ENCODE measurements at regions not wholly inside any gene's neighbourhood (a gene's known extent, or its start where the extent isn't known, plus 50 kb on each side); places are given as distances from the start of the nearest gene placed in this dataset.

DNA sequence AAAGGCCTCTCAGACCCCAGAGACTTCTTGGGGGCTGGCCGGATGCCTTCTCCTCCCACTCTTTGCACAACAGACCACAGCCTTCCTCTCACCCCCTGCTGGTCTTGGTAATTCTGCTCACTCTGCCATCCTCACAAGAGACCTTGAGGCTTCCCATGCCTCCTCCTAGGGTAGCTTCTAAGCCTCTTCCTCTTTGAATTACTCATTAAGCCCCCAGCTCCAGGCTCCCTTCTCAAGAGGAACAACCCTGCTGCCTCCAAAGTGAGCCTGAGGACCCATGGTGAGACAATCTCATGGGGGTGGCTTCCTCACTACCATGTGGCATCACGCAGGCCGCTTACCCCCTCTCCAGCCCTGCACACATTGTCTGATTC lies 184.6 kb upstream of the SYT13 start:
- no peak for DNase-seq

DNA sequence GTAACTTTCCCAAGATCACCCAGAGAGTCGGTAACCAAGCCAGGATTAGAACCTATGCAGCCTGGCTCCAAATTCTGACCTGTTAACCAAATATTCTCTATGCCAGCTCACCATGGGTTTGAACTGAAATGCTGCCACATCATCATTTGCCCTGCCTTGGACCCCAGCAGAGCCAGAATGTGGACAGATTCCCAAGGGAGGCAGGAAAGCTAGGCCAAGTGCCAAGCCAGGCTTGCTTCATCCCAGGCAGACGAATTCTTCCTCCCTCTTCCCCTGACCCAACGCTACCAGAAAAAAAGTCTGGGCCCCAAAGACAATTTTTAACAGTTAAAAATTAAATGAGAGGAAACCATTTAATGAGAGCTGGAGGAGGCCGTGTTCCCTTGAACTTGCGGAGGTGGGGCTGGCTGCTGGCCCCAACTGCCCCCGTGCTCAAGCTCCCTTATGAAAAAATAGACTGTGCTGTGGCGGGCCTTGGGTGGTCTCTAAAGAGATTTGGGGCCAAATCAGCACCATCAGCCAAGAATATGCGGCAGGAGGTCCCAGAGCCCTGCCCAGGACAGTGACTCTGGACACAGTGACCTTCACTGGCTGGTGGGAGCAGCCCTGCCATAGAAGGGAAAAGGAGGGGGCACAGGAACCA lies 184.1 kb upstream of the SYT13 start:
- no peak for DNase-seq

DNA sequence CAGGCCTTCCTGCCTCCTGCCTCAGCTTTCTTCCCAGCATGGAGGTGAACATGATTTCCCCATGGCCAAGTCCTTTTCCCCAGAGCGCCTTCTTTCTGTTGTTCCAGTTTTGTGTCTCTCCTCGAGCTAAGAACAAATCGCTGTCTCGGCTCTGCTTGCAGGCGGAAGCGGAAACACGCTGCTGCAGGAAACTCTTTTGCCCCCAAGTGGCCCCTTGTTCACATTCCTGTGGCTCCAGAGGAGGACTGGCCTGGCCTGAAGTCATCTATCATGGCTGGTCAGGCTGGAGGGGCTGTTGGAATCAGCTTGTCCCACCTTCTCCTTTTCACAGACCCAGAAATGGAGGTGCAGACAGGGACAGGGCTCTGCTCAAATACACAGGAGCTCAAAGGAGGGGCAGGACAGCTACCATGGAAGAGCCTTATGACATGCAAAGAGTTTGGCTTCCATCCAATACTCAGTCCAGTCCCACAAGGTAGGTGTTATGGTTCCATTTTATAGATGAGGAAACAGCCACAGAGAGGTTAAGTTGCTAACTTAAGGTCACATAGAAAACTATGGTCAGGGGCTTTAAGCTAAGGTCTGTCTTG lies 182.2 kb upstream of the SYT13 start:
- DNase-seq, result no peak

DNA sequence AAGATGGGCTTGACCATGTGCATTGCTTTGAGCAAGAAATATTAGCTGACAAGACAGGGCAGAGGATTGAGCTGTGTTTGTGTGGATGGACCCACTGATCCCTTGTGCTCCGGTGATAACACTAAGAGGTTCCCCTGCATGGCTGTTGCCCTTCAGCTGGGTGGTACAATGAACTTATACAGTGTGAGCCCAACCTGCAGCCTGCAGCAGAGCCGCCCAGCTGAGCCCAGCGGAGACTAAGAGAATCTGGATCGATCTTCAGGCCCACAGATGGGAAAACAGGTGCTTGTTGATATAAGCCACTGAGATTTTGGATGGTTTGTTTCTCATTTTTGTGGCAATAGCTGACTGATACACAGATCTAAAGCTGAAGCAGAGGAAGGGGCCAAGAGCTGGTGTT lies 177.4 kb upstream of the SYT13 start:
- no peak for DNase-seq

DNA sequence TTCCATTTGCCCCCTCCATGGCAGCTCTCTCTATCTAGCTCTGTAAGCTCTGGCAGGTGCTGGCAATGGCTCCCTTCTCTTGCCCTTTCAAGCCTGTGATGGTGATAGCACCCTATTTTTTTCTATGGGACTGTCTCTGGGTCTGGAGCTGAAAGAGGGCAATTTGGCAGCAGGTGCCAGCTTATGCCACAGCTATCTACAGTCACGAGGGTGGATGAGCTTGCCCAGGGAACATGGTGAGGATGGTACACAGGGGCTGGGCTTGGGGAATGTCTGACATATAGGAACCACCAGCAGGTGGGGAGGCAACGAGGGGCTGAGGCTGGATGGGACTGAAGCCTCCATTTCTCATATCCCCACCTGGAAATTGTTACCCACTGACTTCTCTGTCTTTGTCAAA lies 175.4 kb upstream of the SYT13 start:
- DNase-seq, result no peak

DNA sequence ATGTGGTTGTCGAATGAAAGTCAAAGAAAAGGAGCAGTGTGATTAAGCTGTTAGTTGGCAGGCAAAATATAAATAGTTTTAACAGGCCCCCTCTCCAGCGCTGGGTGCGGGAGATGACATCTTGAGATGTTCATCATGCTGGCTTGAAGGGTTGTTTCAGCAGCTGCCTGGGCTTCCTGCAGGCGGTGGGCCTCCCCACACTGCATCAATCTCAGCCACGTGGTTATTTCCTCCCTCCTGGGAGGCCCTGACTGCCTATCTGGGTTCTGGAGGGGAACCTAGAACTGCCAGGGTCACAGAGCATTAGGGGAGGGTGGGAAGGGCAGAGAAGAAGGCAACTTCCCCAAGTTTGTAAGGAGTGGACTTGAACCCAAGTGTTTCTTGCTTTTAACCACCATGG lies 173.3 kb upstream of the SYT13 start:
- no peak for DNase-seq

DNA sequence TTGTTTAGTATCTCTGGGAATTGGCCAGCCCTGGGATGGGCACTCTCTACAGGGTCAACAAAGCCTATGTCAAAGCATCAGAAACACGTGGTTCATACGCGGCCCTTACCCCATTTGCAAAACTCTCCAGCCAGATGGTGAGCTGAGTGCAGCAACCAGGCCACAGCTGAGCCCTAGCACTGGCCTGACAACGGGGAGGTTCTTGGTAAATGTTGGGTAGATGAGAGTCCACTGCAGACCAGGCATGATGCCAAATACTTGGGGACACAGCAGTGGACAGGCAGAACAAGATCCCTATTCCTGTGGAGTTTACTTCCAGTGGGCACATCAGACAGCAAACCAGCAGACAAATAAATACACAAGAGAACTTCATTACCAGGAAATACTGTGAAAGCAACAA lies 172.1 kb upstream of the SYT13 start:
- DNase-seq, result no peak

DNA sequence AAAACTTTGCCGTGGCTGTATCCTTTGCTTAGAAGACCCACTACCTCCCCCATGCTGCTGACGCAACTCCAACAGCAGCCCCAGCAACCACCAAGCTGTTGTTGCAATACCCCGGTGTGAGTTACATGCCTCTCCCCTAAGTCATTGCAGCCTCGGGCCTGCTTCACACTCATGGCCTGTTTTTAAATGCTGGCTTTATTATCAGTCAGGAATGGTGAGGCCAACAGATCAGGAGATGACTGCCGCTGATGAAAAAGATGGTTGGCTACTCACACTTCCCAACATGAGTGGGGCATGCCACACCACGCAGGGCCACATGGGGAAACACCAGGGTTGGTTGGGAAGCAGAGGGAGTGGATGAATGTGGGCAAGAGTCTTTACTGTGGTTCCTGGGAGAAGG lies 171.5 kb upstream of the SYT13 start:
- DNase-seq, result no peak

DNA sequence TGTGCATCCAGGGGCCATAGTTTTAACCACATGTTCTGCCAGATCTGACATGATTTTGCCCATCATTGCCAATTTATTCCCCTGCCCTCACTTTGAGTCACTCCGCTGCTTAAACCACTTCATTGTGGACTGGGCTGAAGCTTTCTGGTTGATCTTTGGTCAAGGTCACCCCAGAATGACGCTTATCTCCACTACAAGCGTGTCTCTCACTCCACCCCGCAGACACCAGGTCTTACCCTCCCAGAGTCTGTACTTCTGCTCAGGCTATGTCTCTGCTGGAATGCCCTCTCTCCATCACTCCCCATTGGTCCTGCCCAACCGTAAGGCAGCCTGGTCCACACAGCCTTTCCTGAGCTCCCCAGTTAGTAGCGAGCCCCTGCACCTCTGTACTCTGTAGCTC lies 170.5 kb upstream of the SYT13 start:
- no peak for DNase-seq

DNA sequence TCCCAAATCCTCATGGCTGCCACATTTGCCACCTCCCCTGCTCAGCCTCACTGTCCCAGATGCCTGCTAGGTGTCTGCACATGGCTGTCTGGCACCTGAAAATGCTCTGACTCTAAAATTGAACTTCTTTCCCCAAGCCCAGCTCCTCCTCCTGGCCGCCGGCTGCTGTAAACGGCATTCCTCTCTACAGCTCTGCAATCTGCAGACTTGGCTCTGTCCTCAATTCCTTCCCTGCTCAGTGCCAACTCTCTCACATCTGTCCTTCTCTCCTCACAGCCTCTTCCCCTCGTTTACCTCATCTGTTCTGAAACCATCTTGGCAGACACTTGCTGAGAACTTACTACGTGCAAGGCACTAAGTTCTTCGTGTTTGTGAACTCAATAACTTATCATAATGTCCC lies 169.4 kb upstream of the SYT13 start:
- DNase-seq, result no peak

DNA sequence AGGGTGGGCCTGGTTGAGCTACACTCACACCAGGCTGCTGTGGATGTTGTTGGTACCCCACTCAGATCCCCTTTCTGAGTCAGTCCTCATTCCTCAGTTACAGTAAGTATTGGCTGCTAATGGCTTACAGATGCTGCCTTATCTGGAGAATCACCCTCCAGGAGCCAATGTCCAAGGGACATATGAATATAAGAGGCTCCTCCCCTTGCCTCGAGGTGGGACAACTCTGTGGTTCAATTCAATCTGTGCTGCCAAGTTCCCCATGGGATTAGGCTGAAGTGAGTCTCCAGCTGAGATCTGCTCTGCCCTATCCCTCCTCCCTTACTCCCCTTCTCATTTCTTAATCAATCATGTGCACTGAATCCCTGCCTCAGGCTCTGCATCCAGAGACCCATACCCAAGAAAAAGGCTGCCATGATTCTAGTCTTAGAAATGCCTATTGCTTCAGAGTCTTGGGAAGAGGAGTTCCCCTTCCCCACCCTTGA lies 168.8 kb upstream of the SYT13 start:
- no peak for DNase-seq

DNA sequence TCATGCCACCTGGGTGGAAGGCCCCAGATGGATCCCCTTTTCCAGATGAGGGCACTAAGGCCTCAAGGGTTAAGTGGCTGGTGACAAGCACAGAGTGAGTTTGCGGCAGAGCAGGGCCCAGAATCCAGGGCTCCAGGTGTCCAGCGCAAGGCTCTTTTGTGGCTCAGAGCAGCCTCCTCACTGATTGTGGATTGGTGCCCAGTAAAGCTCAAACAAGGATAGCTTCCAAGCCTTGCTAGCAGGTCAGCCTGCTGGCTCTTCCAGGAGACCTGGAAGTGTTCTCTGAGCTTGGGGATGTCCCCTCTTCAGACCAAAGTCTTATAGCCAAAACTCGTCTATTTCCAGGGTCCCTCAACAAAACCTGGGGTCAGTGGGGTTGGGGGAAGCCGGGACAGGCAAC lies 167.6 kb upstream of the SYT13 start:
- DNase-seq, result no peak

DNA sequence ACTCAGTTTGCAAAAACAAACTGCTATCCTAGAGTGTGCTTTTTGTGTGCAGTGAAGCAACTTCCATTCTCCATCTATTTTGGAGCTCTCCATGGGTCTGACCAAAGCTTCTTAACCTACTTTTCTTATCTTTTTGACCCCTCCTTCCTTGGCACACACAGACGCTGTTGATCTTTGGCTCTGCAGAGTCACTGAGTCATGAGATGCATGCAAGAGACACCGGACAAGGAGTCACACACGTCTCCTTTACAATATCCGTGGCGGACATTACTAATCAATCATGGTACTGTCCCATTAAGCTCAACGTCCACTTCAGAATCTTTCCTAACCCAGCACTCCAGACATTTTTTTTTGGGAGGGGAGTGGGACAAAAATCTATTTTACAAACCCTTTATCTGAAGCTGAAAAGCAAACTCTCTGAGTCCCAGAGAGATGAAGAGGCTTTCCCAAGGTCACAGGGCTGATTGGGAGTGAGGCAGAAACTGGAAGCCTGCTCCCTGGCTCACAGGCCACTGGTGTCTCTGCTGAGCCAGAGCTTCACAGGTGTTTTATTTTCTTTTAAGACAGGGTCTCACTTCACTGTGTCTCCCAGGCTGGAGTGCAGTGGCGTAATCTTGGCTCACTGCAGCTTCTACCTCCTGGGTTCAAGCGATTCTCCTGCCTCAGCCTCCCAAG lies 165.8 kb upstream of the SYT13 start:
- no peak for DNase-seq

DNA sequence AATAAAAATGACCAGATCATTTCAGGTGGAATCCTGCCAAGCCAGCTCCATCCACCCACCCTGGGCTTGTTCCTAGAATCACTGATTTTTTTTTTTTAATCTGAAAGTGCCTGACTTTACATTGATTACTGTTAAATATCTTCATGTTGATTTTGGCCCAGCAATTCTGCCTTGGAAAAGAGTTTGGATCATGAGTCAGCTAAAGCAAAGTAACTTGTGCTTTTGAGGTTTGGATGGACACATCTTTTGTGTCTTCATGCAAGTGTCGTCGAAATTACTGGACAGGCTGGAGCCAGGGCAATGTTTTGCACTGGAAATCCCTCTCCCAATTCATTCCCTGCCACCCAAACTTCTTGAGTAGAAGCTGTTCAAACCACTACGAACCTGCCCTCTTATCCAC lies 164.0 kb upstream of the SYT13 start:
- DNase-seq, result no peak

DNA sequence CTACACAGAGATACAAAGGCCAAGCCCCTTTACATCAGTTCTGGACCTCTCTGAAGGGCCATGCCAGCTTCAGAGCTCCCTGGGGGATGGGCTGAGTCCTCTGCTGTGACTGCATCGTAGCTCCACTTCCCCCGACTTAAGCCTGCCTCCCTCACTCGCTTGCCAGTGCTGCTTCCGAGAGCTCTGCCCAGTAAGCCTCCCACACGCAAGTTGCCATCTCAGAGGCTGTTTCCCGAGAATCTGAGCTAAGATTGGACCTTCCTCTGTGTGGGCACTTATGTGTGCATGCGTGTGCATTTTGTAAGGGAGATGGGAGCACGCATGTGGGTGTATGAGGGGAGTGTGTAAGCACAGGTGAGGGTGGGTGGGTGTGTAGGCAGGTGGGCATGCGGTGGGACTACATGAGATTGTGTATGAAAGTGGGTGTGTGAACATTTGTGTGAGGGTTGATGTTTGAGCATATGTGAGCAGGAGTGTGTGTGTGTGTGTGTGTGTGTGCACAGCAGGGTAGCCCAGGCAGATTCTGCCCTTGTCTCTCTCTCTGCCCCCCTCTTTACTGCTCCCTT lies 163.0 kb upstream of the SYT13 start:
- no peak for DNase-seq

DNA sequence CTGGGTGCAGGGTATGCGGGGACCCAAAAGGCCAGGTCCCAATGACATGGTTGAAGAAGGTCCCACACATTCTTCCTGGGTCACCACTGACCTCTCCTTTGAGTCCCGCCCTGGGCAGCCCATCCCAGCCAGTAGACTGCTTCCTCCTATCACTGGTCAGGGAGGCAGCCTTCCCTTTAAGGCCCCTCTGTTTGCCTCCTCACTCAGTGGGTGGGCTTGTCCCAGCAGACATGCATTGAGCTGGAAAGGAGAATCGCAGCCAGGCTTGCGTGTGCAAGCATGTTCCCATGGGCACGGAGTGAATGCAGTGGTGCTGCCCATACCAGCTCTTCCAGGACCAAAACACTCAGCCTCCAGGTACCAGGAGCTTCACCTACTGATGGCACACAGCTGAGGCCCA lies 162.4 kb upstream of the SYT13 start:
- no peak for DNase-seq

DNA sequence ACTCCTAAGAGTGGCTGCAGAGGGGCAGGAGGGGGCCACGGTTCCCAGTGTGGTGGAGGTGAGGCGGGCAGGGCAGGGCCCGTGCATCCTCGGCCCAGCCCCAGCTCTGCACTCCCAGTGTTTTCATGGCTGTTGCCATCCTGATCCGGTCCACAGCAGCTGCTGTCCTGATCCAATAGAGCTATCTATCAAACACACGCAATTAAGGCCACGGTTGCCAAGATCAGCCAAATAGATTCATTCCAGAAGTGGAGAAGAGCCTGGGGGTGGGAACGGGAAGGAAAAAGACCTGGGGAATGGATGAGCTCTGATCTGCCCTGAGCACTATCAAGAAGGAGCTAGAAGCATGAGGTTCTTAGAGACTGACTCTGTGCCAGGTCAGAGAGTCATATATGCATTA lies 160.9 kb upstream of the SYT13 start:
- DNase-seq, result no peak

DNA sequence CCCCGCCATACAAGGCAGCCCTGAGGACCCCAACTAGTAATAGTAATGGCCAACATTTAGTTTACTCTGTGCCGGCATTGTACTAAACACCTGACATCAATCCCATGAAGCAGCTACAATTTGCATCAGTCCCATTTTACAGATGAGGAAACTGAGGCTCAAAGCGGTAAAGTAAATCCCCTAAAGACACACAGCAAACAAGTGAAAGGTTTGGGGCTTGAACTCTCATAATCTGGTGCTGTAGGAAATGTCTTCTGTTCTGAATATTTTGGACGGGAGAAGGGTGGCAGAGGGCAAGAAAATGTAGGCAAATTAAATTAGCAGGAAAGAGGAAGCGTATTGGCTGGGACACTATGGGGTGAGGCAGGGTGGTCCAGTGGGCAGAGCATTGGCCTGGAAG lies 160.3 kb upstream of the SYT13 start:
- DNase-seq, result no peak

DNA sequence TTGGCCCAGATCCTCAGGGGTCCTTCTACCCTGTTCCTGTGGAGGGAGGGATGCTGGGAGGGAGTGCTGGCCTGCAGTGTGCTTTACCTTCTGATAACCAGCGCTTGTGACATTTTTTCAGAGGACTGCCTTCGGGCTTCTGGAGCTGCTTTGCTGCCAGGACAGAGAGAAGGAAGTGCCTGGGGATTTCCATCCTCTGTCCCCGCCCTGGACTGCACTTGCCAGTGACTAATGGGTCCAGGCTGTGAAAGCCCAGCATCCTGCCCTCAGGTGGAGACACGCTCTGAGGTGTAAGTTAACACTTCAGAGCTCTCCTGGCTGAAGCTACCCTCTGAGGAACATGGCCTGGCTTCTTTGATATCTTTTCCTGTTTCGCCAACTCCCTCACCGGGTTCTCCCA lies 158.7 kb upstream of the SYT13 start:
- DNase-seq, result no peak

DNA sequence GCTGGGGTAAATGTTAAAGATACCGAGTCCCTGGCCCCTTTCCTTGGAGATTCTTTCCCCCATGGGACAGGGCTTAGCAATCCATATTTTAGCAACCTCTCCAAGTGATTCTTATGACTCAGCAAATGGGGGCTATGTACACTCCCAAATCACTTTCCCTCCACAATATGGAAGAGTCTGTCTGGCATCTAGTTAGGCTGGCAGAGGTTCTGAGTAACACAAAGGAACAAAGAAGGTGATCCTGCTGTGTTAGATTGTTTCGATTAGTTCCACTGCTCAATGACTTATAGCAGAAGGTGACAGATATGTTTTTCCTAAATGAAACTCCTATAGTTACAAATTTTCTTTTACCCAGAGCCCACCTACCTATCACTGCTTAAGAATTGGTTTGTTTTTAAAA lies 154.0 kb upstream of the SYT13 start:
- no peak for DNase-seq

DNA sequence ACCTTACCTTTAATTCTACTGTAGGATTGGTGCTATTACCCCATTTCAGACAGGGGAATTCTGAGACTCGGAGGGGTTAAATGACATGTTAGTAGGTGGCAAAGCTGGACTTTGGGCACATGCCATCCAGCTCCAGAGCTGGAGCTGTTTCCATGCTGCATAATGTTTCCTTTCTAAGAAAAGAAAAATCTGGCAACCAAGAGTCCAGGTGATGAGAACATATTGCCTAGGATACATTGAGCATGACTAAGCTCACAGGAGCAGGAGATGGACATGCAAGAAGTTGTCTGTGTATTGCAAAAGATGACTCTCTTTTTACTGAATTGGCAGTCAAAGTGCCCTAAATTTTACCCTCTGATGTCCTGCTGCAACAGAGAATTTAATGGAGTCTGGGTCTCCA lies 150.8 kb upstream of the SYT13 start:
- no peak for DNase-seq

DNA sequence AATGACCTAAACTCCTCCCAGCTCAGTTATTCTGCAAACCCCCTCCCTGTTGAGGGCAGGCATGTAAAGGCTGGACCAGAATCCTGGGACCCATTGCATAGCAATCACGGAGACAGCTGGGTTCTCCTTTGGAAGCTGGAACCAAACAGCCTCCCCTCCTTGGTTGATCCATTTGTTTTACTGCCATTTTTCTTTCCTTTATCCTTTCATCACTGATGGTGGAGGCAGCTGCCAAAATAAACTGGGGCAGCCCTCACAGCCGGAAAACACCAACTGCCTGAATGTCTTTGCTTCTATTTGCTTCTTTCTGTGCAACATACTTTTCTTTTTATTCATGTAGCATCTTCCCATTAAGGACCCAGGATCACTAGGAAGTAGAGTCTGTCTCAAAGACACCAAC lies 150.0 kb upstream of the SYT13 start:
- DNase-seq, result no peak

DNA sequence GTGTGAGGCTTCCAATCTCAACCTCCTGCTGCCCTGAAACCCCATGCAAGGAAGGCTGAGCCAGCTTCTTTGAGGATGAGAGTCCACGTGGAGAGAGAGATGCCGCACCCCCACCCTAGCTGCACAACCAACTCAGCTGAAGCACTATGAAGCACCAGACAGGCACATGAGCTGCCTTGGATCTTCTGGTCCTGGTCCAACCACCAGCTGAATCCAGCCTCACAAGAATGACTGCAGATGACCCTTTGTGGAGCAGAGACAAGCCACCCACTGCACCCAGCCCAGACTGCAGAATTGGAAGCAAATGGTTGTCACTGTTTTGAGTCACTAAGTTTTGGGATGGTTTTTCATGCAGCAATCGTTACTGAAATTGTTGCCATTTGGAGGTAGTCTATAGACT lies 149.6 kb upstream of the SYT13 start:
- no peak for DNase-seq

DNA sequence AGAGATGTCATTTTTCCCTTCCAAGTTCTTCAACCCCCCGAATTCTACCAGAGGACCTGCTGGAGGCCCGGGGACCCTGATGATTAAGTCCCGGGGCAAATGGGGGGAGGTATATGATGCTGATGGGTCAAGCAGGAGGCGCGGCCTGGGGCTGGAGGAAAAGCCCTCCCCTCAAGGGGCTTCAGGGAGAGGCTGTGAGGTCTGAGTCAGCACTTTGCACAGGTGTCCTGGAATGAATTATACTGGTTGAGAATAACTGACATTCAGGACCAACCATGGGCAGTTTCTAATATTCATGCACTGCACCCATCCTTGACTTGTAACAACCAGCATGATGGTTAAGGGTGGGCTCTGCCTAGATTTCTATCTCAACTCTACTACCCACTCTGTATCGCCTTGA lies 146.8 kb upstream of the SYT13 start:
- DNase-seq, result no peak

Data from effector CD4-positive, alpha-beta T cell (primary cell).